ENCODE measurements at regions not wholly inside any gene's neighbourhood (a gene's known extent, or its start where the extent isn't known, plus 50 kb on each side); places are given as distances from the start of the nearest gene placed in this dataset.
"Not testable (repeated sequence)": the region's sequence is repeated elsewhere in the genome, so short reads cannot be mapped to it uniquely, and the experiment has no call there.

- DNase-seq = no peak
These were observed 55.2 kb downstream of the RPL22L1 start for GRCh38 chr3:170814822-170815221.

- DNase-seq = no peak
These were observed 56.7 kb downstream of the RPL22L1 start for GRCh38 chr3:170813266-170813665.

GRCh38 chr3:170811928-170812591 lies 57.9 kb downstream of the RPL22L1 start:
- peak; percentile 74 for DNase-seq

GRCh38 chr3:170811515-170811914 lies 58.5 kb downstream of the RPL22L1 start:
- DNase-seq = no peak

- no peak for DNase-seq
These were observed 60.0 kb downstream of the RPL22L1 start for GRCh38 chr3:170809975-170810357.

GRCh38 chr3:170809007-170809974 lies 60.7 kb downstream of the RPL22L1 start:
- peak; percentile 13 for DNase-seq

- no peak for DNase-seq
These were observed 62.0 kb downstream of the RPL22L1 start for GRCh38 chr3:170808041-170808440.

- DNase-seq = no peak
These were observed 63.3 kb downstream of the RPL22L1 start for GRCh38 chr3:170806676-170807075.

- no peak for DNase-seq
These were observed 63.9 kb downstream of the RPL22L1 start for GRCh38 chr3:170806141-170806540.

- DNase-seq = not testable (repeated sequence)
These were observed 64.7 kb downstream of the RPL22L1 start for GRCh38 chr3:170805296-170805695.

- not testable (repeated sequence) for DNase-seq
These were observed 65.4 kb downstream of the RPL22L1 start for GRCh38 chr3:170804634-170805033.

GRCh38 chr3:170804078-170804477 lies 65.9 kb downstream of the RPL22L1 start:
- no peak for DNase-seq

GRCh38 chr3:170802164-170803151 lies 67.5 kb downstream of the RPL22L1 start:
- no peak for DNase-seq

- DNase-seq = no peak
These were observed 68.4 kb downstream of the RPL22L1 start for GRCh38 chr3:170801597-170801996.

GRCh38 chr3:170800275-170800674 lies 69.7 kb downstream of the RPL22L1 start:
- DNase-seq = not testable (repeated sequence)

- no peak for DNase-seq
These were observed 71.0 kb downstream of the RPL22L1 start for GRCh38 chr3:170799009-170799408.

GRCh38 chr3:170797685-170798084 lies 72.3 kb downstream of the RPL22L1 start:
- DNase-seq = no peak

GRCh38 chr3:170792471-170792870 lies 77.5 kb downstream of the RPL22L1 start:
- no peak for DNase-seq

GRCh38 chr3:170790647-170791046 lies 79.3 kb downstream of the RPL22L1 start:
- DNase-seq = no peak

GRCh38 chr3:170787464-170787863 lies 82.5 kb downstream of the RPL22L1 start:
- DNase-seq = no peak

GRCh38 chr3:170785454-170785853 lies 84.5 kb downstream of the RPL22L1 start:
- DNase-seq = no peak

GRCh38 chr3:170784406-170784805 lies 85.6 kb downstream of the RPL22L1 start:
- DNase-seq = no peak

GRCh38 chr3:170780955-170781354 lies 89.0 kb downstream of the RPL22L1 start:
- DNase-seq = no peak

Measured in NCI-H2029 (cell line).